Suprapubic skin (tissue), 4 donors: ENCODE measurements at regions not wholly inside any gene's neighbourhood (a gene's known extent, or its start where the extent isn't known, plus 50 kb on each side); places are given as distances from the start of the nearest gene placed in this dataset.

Source experiments
- DNase-seq, 2 donors: peaks; one replicate each; pipeline ENCODE4 v3.0.0-alpha.2; 2019; ENCODE audit warnings: low spot score in 2 of 2
- H3K27ac ChIP-seq: fragments of 200-600 bp; sonication (generic); one replicate; pipeline ENCODE4 v1.5.1; 2019
- H3K27me3 ChIP-seq: fragments of 200-600 bp; sonication (generic); one replicate; pipeline ENCODE4 v1.5.1; 2019
- H3K36me3 ChIP-seq: fragments of 200-600 bp; sonication (generic); one replicate; pipeline ENCODE4 v1.5.1; 2019
- H3K4me1 ChIP-seq: fragments of 200-600 bp; sonication (generic); one replicate; pipeline ENCODE4 v1.5.1; 2019
- H3K4me3 ChIP-seq: fragments of 200-600 bp; sonication (generic); one replicate; pipeline ENCODE4 v1.5.1; 2019; ENCODE audit warnings: mild to moderate bottlenecking
- H3K9me3 ChIP-seq: fragments of 200-600 bp; sonication (generic); one replicate; pipeline ENCODE4 v1.5.1; 2019
- EP300 ChIP-seq: sonication (generic); formaldehyde crosslinking; IDR thresholded peaks from one replicate; pipeline ENCODE4 v1.6.1; 2017; ENCODE audit warnings: antibody characterized with exemption
- POLR2A ChIP-seq, 2 donors: fragments of 450-650 bp; IDR thresholded peaks; one replicate each; pipeline ENCODE4 v1.6.1; 2017; ENCODE audit warnings: antibody characterized with exemption in 2 of 2, mild to moderate bottlenecking in 2 of 2, moderate library complexity in 2 of 2
- POLR2AphosphoS5 ChIP-seq, 3 donors: sonication (generic); formaldehyde crosslinking; IDR thresholded peaks; one replicate each; pipeline ENCODE4 v1.6.1; 2017; ENCODE audit warnings: antibody characterized with exemption in 3 of 3
- WGBS: methylation state at CpG from one replicate; pipeline ENCODE4 v1.1.5; 2018; 5-methylcytosine and 5-hydroxymethylcytosine counted together
- TF ChIP-seq, protein P1 (sequence below), 2 donors: fragments of 200-600 bp in 1 of 2; fragments of 450-650 bp in 1 of 2; sonication (generic) in 1 of 2; IDR thresholded peaks; one replicate each; pipeline ENCODE4 v1.5.1; 2016 to 2019; ENCODE audit warnings: antibody characterized with exemption in 2 of 2, mild to moderate bottlenecking in 1 of 2, moderate library complexity in 1 of 2

DNA sequence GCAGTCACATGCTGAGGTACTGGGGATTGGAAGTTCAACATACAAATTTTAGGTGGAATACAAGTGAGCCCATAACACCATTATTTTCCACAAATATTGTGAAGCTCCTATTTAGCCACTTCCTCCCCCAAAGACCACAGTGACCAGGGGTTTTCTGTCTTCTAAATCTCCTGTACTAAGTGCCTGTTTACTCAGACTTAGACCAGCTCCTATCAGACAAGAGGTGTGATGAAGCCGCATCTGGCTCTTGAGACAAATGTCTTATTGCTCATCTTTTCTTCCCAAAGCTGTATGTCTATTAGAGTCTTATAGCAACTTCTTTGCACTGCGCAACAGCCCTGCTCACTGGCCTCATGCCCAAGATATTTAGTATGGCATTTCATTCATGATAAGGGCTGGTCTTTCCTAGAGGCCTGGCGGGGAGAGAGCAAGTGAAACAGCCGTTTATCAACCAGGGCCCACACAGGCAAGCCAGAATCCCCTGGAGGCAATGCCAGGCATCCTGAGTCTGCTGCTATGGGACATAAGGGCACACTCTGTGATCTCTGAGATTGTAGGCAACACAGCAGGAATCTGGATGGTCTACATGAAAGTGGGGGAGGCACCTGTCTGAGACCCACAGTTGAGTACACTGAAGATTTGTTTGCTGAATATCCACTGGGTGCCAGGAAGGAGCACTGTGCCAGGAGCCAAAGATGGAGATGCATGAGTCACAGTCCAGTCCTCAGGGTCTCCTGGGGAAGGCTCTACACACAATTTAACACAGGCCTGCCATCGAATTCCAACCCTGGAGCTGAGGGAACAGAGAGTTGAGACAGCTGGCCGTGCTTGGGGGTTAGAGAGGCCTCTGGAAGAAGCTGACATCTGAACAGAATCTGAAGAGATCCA, 78.5 kb upstream of the NCAM1 start:
- DNase-seq, result no peak
- peaks cover 10% of the 10 kb centered on the region for H3K4me1 ChIP-seq
- no peaks in the 10 kb centered on the region for H3K9me3 ChIP-seq
- H3K36me3 ChIP-seq, result no peaks in the 10 kb centered on the region
- WGBS, result 81% methylated on average over 6 of the region's 6 CpGs
- TF ChIP-seq, protein P1, sequence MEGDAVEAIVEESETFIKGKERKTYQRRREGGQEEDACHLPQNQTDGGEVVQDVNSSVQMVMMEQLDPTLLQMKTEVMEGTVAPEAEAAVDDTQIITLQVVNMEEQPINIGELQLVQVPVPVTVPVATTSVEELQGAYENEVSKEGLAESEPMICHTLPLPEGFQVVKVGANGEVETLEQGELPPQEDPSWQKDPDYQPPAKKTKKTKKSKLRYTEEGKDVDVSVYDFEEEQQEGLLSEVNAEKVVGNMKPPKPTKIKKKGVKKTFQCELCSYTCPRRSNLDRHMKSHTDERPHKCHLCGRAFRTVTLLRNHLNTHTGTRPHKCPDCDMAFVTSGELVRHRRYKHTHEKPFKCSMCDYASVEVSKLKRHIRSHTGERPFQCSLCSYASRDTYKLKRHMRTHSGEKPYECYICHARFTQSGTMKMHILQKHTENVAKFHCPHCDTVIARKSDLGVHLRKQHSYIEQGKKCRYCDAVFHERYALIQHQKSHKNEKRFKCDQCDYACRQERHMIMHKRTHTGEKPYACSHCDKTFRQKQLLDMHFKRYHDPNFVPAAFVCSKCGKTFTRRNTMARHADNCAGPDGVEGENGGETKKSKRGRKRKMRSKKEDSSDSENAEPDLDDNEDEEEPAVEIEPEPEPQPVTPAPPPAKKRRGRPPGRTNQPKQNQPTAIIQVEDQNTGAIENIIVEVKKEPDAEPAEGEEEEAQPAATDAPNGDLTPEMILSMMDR (IDR thresholded peaks at IDR 0.05), result no peak
- TF ChIP-seq EP300 (no peak), POLR2A (IDR thresholded peaks at IDR 0.05) (no peak), POLR2AphosphoS5 (IDR thresholded peaks at IDR 0.05) (no peak)
- no peaks in the 10 kb centered on the region for H3K27me3 ChIP-seq
- no peak overlapping the region for H3K4me3 ChIP-seq
- H3K27ac ChIP-seq, result no peak overlapping the region

DNA sequence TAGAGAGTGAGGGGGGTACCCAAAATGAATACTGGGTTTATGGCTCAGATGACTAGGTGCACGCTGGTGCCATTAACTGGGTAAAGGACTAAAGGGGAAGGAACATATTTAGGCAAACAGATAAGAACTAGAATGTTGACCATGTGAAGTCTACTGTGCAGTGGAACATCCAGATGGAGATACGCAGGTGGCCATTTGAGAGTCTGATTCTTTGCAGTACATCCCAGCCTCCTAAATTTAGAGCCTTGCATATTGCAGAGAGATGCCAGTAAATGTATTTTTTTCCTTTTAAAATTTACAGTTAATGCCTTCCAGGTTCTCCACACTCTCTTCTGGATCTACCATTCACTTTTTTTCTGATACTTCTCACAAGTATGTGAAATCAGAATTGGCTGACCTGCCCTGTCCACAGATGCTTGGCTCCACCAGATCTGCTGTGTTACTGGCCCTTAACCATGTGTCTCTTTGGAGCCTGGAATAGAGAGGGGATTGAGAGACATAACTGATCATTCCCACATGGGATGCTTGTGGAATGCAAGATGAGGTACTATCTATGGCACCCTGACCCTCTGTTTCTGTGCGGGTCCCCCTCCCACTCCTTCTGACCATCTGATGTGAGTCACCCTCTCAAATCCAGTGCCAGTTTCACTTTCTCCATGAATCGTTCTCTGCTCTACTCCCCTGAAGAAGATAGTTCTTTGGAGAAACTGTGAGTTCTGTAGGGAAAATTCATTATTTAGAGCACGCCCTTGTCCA, 77.0 kb upstream of the NCAM1 start:
- Histone ChIP-seq H3K27ac (no peak overlapping the region), H3K27me3 (no peaks in the 10 kb centered on the region), H3K9me3 (no peaks in the 10 kb centered on the region), H3K36me3 (no peaks in the 10 kb centered on the region), H3K4me3 (no peak overlapping the region), H3K4me1 (peaks cover 10% of the 10 kb centered on the region)
- WGBS, result 73% methylated on average over 5 of the region's 5 CpGs
- DNase-seq, result no peak
- TF ChIP-seq EP300 (no peak), POLR2A (IDR thresholded peaks at IDR 0.05) (no peak), POLR2AphosphoS5 (IDR thresholded peaks at IDR 0.05) (no peak)
- TF ChIP-seq, protein P1 (IDR thresholded peaks at IDR 0.05), result no peak

DNA sequence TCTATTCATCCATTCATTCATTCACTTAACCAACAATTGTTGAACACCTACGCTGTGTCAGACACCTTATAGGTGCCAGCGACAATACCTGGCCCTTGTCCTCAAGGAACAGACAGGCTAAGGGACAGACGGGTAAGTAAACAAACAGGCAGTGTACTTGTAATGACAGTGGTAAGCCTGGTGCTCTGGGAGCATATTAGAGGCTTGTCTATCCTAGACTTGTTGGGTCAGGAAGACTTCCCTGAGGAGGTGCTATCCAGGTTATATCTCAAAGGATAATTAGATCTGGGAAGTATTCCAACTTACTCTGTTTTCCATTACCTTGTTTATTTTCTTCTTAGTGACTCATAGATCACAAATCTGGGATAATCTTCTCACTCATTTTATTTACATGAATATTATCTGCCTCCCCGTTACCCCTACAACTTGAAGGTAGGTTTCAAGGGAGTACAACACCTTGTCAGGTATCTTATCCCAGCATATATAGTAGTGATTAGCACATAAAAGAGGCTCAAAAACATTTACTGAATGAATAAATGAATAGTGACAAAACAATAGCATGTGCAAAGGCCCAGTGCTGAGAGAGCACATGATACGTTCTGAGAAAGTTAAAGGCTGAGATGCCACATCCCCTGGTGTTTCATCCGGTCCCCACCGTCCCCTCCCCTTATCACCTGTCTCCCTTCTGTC, 75.3 kb upstream of the NCAM1 start:
- H3K4me3 ChIP-seq, result no peak overlapping the region
- H3K36me3 ChIP-seq, result no peaks in the 10 kb centered on the region
- H3K4me1 ChIP-seq, result peaks cover 9% of the 10 kb centered on the region
- no peaks in the 10 kb centered on the region for H3K27me3 ChIP-seq
- TF ChIP-seq POLR2AphosphoS5 (IDR thresholded peaks at IDR 0.05), result no peak
- no peak for TF ChIP-seq POLR2A (IDR thresholded peaks at IDR 0.05)
- TF ChIP-seq EP300, result no peak
- TF ChIP-seq, protein P1 (IDR thresholded peaks at IDR 0.05), result no peak
- 66% methylated on average over 7 of the region's 7 CpGs for whole genome bisulfite sequencing
- DNase-seq, result no peak
- no peaks in the 10 kb centered on the region for H3K9me3 ChIP-seq
- H3K27ac ChIP-seq, result no peak overlapping the region

DNA sequence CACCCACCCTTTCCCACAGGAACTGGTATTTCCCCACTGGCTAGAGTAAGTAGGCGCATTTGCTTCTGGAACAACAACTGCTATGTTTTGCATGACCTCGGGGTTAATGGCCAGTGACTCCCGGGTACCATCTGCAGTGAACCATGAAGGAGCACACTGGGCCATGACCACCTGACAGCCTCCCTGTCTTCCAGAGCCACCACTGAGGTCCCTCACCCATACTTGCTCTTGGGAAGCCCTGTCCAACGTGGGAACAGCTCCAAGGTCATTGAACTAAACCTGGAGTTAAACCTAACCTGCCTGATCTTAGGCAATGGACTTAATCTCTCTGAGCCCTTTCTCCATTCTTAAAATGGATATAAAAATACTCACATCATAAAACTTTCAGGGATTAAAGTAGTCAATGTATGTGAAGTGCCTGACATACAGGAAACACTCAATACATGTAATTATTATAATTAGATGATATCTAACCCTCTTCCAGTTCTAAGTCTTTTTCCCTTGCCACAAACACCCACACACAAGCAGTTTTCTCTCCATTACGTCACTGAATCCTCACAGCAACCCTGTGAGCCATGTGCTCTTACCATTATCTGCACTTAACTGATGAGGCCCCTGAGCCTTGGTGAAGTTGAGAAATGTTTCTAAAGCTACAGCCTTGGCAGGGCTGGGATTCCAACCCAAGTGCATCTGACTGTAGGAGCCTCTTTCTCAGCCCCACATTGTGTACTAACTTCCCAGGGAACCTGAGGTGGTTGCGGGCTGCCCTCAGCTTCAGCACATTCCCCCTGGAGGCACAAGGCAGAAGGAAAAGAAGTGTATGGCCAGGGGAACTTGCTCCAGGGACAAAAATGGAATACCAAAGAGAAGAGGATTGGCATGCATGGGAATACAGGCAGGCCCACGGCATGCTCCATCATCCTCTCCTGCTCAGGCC, 74.5 kb upstream of the NCAM1 start:
- Histone ChIP-seq H3K9me3 (no peaks in the 10 kb centered on the region), H3K27me3 (no peaks in the 10 kb centered on the region), H3K4me1 (peaks cover 1% of the 10 kb centered on the region), H3K36me3 (no peaks in the 10 kb centered on the region), H3K4me3 (no peak overlapping the region), H3K27ac (no peak overlapping the region)
- TF ChIP-seq POLR2A (IDR thresholded peaks at IDR 0.05) (no peak), EP300 (no peak), POLR2AphosphoS5 (IDR thresholded peaks at IDR 0.05) (no peak)
- TF ChIP-seq, protein P1 (IDR thresholded peaks at IDR 0.05), result no peak
- no peak for DNase-seq
- WGBS, result 80% methylated on average over 7 of the region's 7 CpGs
